ENCODE measurements at regions not wholly inside any gene's neighbourhood (a gene's known extent, or its start where the extent isn't known, plus 50 kb on each side); places are given as distances from the start of the nearest gene placed in this dataset.

GRCh38 chr2:125747165-125747425 is 908.9 kb upstream of the GYPC start:
- TF ChIP-seq EZH2 (IDR thresholded peaks at IDR 0.05; ENCODE audit: borderline replicate concordance, low read length): no peak
- no peak for TF ChIP-seq CTCF (conservative IDR thresholded peaks at IDR 0.05 in 1 of 2, IDR thresholded peaks at IDR 0.05 in 1 of 2; ENCODE audit: extremely low read depth in 1 of 2, insufficient read depth in 1 of 2, low read depth in 1 of 2, low read length in 2 of 2)
